Posterior cingulate gyrus (tissue), 11 donors: ENCODE measurements at regions not wholly inside any gene's neighbourhood (a gene's known extent, or its start where the extent isn't known, plus 50 kb on each side); places are given as distances from the start of the nearest gene placed in this dataset.
"Not testable (repeated sequence)": the region's sequence is repeated elsewhere in the genome, so short reads cannot be mapped to it uniquely, and the experiment has no call there.

Experiments used
- DNase-seq, 10 donors: peaks; one replicate each; pipeline versions ENCODE4 v3.0.0 to v3.0.0-alpha.2; 2020 to 2021; ENCODE audit warnings: mixed read lengths in 3 of 10
- intact Hi-C: fragments of 100-400 bp; cut with DNase I; formaldehyde crosslinking; loops from one replicate; pipeline ENCODE4 v1.15.1; 2023

DNA sequence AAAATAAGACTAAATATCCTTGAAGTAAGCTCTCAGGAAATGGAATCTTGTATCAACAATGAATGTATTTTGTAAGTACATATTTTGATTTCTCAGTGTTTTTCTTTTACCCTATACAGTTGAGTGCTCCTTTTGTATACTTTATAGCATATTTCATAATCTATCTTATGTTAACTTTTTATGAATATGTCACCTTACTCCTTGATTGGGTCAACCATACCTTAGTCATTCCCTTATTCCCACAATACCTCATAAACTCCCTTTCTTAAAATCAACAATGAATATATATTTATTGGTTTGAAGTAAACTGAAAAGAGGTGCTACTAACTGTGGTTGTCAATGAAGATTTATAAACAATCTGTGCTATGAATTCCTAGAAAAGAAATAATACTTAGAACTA is 686.2 kb downstream of the METTL15 start:
- no peak for DNase-seq
- intact Hi-C loops = no loop called here

DNA sequence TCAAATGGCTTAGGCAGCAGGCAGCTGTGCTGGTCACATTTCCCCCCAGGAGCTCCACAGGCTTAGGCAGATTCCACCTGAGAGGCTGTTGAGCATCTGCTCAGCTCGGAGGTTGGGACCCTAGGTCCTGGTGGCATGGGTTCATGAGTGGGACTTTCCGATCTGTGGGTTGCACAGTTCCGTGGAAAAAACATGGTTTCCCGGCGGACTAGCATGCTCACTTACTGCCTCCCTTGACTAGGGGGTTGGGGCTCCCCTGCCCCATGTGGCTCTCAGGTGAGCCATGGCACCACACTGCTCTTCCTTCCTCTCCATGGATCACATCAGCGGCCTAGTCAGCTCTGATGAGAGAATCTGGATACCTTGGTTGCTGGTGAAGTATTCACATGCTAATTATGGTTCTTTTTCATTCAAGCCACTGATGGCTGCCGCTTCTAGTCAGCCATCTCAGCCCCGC is 685.1 kb downstream of the METTL15 start:
- DNase-seq = peak in 1 of 10 donors; percentile 30
- intact Hi-C loops = no loop called here

- peak in 1 of 10 donors; percentile 43 for DNase-seq
- intact Hi-C loops = no loop called here
These were observed 684.7 kb downstream of the METTL15 start for GRCh38 chr11:28792856-28793255.

DNA sequence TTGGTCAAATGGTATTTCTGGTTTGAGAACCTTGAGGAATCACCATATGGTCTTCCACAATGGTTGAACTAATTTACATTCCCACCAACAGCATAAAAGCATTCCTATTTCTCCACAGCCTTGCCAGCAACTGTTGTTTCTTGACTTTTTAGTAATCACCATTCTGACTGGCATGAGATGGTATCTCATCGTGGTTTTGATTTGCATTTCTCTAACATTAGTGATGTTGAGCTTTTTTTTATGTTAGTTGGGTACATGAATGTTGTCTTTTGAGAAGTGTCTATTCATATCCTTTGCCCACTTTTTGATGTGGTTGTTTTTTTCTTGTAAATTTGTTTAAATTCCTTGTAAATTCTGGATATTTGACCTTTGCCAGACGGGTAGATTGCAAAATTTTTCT is 679.7 kb downstream of the METTL15 start:
- DNase-seq, intact Hi-C loops: not testable (repeated sequence)

DNA sequence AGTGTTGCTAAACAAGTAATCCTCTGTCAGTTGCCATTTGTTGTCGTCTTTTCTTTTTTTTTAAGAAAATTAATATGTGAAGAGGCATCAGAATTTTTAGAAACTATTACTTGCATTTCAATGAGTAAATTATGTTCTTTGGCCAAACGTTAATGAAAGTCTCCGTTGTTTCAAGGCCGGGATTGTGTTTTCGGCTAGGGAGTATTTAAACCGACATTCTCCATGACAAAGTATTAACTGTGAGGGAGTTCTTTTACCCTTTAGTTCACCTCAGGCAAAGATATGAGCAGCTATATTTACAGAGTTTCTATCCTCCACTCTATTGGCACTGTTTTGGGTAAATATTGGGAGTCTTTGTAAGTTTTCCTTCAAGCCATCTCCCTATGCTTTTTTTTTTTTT is 668.9 kb downstream of the METTL15 start:
- intact Hi-C loops = no loop called here

GRCh38 chr11:28773606-28774005 is 665.4 kb downstream of the METTL15 start:
- DNase-seq = no peak
- intact Hi-C loops = no loop called here

More for the DNA sequence above, 668.9 kb downstream of the METTL15 start:
- no peak for DNase-seq

GRCh38 chr11:28770806-28771205 is 662.6 kb downstream of the METTL15 start:
- DNase-seq = no peak
- intact Hi-C loops = no loop called here

DNA sequence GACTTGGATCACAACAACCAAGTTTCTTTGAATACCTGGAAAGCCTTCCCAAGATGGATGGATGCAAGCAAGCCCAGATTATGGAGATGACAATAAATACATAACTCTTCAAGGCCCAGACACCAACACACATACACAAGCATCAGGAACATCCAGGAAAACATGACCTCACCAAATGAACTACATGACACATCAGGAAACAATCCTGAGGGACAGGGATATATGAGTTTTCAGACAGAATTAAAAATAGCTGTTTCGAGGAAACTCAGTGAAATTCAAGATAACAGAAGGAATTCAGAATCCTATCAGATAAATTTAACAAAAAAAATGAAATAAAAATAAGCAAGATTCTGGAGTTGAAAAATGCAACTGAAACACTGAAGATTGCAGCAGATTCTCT is 659.4 kb downstream of the METTL15 start:
- intact Hi-C loops = no loop called here
- DNase-seq = no peak

DNA sequence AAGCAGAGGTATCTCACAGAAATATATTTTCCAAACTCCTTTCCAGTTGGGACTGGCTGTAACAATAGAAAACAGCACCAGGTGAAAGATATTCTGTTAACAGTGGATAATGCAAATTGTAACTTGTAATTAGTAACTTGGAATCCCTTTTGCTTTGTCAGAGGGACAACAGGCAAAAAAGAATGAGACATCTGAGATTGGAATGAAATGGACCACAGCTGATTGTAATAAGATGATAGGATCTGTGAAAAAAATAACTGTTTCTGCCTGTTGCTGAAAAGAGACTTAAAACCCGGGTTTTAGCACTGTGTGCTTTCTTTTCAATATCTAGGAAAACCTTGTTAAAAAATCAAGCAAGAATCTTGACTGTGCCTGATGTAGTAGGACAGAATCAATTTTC is 655.7 kb downstream of the METTL15 start:
- intact Hi-C loops = no loop called here

GRCh38 chr11:28763151-28763550 is 655.0 kb downstream of the METTL15 start:
- no peak for DNase-seq
- intact Hi-C loops = no loop called here

More for the DNA sequence above, 655.7 kb downstream of the METTL15 start:
- DNase-seq = no peak

GRCh38 chr11:28760676-28761390 is 652.6 kb downstream of the METTL15 start:
- no peak for DNase-seq
- intact Hi-C loops = no loop called here

- intact Hi-C loops = no loop called here
- DNase-seq = no peak
These were observed 651.1 kb downstream of the METTL15 start for GRCh38 chr11:28759311-28759710.

DNA sequence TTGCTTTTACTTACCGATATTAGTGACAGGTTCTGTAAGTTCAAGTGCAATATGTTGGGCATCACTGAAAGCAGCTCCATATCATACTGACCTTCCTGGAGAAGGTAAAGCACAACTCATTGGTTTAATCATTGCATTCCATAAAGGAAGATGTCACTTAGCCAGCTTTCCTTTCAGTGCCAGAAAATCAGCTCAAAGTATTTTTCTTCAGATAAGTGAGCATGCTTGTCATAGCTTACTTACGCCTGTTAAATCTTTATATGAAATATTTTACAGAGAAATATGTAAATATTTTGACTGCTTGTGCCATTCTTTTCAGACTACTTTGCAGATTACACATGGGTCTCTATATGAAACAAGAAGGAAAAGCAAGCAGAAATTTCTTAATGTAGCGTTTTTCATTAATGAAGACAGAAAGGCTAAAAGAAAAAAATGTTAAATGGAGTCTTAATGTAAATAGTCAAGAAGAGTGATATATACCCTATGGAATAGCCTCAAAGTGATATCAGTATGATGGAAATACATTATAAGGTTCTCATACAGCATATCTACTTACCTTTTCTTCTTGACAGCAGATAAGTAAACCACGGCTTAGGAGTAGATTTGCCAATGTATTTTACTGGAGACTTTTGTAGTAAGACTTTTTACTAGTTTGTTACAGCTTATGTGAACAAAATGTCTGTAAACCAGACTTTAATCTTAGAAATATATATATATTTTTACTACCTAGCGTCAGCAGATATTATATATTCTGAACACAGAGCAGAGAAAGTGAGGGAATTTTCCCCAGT is 649.7 kb downstream of the METTL15 start:
- DNase-seq = no peak
- intact Hi-C loops = no loop called here

DNA sequence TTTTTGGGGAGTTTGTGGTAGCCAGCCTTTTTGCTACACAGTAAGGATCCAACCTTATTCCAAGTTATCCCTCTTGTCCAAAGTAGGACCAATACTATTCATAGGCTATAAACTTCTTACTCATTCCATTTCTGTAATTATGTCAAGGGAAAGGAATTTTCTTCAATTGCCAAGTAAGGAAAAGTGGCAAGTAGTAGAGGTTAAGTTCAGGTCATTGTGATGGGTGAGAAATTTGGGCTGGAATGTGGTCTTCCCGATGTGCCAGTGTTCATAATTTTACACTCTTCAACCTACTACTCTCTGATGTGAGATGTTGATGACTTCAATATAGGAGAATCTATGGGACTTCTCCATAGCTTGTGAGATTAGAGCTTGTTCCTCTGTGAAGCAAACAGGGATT is 648.8 kb downstream of the METTL15 start:
- intact Hi-C loops = no loop called here
- no peak for DNase-seq

DNA sequence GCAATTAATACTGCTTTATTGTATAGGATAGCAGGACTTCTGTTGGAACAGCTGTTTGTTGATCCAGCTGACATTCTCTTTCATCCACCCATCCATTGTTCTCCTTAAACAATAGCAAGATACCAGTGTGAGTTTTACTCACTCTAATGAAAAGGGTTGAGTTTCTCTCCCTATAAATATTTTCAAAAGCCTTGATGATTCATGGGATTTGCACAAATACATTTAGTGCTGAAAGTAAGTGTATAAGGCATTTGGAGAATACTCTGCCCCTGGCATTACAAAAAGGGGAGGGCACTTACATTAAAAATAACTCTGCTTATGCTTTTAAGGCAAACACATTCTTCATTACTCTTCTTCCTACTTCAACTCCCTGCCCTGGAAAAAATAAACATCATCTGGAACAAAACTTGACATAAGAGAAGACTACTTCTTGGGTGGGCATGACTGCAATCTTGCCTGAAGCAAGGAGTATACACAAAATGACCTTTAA is 634.9 kb downstream of the METTL15 start:
- no peak for DNase-seq
- intact Hi-C loops = no loop called here

DNA sequence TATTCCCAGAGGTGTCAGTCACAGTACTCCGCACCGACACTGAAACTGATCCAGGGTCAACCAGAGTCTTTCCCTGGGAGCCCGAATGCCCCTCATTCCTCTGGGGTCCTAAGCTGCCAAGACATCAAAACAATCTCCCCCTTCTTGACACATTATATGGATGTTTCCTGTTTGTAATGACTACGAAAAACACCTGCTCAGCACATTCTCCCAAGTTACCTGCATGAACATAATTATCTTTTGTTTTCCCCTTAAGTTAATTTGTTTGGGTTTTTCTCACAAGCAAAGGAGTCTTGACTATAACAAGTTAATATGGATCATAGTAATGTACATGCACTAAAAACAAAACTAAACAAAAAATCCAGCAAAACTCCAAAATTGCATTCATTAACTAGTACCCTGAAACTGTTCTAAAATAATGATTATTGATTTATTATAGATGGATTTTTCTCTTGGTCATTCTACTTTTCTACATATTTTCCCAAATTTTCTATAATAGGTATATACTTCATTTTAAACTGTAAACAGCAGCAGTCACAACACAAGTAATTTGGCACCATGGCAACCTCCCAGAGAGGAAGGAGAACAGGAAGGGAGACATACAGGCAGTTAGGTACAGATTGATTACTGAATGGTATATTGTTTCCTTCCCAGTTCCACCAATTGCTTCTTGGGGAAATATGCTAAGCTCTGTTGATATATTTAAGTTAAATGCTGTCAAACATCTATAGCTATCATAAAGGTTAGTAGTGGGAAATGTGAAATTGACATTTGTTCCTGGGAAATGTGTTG is 631.5 kb downstream of the METTL15 start:
- no peak for DNase-seq
- intact Hi-C loops = no loop called here

- intact Hi-C loops = no loop called here
- DNase-seq = no peak
These were observed 630.4 kb downstream of the METTL15 start for GRCh38 chr11:28738549-28738948.

DNA sequence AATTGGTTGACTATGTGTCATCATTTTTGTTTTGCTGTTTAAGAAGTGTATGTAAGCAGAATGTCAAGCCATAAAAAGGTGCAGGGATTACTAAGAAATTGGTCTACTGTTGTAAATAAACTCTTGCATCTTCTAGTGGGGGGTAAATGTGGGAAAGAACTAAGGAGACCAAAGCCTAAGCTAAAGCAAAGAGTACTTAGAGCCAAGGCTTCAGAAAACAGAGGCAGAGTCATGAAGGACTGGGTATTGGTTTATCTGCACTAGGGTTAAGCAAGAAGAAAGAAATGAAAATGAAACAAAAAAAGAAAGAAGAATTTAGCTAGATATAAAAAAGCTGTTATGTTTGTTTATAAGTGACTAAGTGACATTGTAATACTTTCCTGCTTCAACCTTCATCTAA is 628.1 kb downstream of the METTL15 start:
- DNase-seq = no peak
- intact Hi-C loops = no loop called here

DNA sequence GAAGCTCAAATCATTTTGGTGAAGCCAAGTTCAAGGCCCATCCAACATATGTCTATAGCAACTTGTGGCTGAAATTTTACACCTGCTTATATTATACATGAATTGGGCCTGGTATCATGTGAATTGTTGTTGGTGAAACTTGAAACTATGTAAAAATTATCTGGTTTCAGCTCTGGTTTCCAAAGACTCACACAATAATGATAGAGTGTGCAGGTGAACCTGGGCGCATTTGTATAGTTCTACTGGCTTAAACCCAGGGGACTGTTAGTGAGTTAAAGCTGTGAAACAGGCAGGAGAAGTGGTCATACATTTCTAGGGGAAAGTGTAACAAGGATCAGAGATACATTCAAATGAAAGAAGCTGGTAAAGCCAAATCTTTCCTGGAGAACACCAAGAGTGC is 627.3 kb downstream of the METTL15 start:
- intact Hi-C loops = no loop called here

DNA sequence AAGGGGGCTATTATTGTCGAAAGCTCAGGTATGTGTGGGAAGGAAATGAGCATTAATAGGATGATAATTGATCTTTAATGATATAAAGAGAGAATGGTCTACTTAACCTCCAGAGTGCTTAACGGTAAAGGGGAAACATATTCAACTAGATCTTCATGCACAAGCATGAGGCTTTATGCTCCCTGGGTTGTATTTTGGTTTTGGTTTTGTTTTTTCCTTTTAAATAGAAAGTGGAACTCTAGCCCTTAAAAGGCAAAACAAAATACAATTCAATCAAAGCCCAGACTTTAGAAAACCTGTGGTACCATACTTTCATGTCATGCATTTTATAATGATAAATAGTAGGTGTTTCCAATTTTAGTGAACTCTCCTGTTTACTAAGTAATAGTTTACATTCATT is 622.7 kb downstream of the METTL15 start:
- no peak for DNase-seq

More for the DNA sequence above, 627.3 kb downstream of the METTL15 start:
- DNase-seq = no peak

GRCh38 chr11:28730336-28730735 is 622.1 kb downstream of the METTL15 start:
- no peak for DNase-seq
- intact Hi-C loops = no loop called here

More for the DNA sequence above, 622.7 kb downstream of the METTL15 start:
- intact Hi-C loops = no loop called here
